ENCODE measurements at regions not wholly inside any gene's neighbourhood (a gene's known extent, or its start where the extent isn't known, plus 50 kb on each side); places are given as distances from the start of the nearest gene placed in this dataset.
A peak's percentile ranks its signal among the peaks of the same experiment; 100 is the strongest.

DNA sequence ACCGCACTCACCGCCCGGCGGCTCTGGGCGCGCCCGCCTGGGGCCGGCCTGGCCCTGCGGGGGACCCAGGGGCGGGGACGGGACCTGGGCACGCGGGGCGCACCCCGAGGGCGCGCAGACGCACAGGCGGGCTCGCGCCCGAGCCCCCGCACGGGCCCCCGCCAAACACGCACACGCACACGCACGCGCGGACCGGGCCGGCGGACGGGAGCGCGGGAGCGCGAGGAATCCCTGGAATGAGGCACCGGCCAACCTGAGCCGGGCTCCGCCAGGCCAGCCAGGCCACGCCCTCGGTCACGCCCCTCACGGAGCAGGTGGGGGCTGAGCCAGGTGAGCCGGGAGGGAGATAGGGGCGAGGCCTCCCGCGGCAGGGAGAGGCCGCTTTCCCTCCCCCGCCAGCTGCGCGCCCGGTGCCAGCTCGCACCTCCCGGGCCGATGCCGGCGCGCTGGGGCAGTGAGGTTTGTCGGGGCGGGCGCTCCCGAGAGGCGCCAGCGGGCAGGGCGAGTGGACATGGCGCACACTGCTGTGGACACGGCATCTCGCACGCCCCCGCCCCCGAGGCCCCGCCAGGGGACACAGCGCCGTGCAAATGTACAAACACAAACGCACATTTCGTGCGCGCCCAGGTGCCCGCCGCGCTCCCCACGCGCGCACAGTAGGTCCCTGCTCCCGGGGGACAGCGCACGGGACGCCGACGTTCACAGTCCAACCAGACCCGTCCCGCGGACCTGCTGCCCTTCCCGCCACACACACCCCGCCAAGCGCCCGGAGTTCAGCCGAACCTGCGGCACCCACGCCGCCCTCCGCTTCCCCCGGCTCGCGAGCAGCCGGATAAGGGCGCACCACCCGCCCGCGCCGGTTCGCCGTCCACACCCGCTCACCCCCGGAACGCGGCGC is 75.9 kb upstream of the VGLL4 start:
- TF ChIP-seq CTCF (IDR thresholded peaks at IDR 0.05) (no peak), POLR2A (IDR thresholded peaks at IDR 0.05) (peak in 3 of 4 donors; percentile 37 to 86 (median 59))
